ENCODE measurements at regions not wholly inside any gene's neighbourhood (a gene's known extent, or its start where the extent isn't known, plus 50 kb on each side); places are given as distances from the start of the nearest gene placed in this dataset.
"Not testable (repeated sequence)": the region's sequence is repeated elsewhere in the genome, so short reads cannot be mapped to it uniquely, and the experiment has no call there.

DNA sequence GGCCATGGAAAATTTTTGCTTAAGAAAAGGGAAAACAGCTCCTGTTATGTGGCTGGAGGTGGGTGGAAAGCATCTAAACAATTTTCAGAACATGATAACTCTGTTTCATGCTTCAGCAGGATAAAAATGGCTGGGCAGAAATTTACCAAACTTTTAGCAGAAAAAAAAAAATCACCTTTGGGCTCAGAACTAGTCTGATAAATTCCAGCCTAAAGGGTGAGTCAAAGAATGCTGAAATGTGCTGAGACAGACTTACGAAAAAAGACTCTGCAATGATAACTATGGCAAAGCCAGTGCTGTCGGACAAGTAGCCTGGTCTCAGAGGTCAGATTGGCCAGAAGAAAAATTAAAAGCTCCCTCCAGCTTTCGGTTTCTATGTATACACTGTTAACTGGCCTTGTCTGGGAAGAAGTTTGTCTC is 123.6 kb downstream of the LRATD1 start:
- DNase-seq, result no peak

DNA sequence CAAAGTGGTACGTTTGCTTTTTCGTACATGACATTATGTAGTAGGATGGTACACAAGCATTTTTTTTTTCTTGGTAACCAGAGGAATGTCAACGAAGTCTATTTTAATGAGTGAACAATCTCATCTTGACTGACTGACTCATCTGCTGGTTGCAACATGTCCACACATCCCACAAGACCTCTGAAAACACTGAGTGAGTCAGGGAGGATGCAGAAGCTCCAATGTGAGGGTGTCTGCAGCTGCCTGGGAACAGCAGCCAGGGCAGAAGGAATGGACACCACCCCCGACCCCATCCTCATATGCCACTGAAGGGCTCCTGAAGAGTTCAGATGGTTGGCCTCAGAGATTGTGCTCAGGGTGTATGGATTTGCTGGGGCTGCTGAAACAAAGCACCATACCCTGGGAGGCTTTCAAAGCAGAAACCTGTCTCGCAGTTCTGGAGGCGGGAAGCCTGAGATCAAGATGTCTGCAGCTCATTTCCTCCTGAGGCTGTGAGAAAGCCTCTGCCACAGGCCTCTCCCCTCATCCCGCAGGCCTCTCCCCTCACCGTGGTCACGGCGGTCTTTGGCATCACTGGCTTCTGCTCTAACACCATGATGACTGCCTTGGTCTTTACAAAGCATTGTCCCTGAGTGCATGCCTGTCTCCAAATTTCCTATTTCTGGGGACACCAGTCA is 124.6 kb downstream of the LRATD1 start:
- DNase-seq, result no peak

DNA sequence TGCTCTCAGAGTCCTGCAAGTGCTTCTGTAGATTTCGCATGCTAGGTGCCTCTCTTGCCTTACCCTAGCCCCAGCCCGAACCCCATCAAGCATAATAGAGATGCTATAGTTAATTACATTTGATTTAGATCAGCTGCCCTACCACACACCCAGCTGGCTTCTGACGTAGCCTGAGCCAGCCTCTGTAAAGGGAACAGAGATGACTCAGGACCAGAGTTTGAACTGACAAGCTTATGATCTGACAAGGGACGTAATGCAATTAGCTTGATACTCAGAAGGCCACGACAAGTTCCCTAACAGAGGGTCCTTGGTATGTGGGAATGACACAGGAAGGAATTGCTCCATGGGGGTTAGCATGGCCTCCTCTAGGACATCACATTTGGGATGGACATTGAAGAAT is 126.6 kb downstream of the LRATD1 start:
- DNase-seq, result no peak

DNA sequence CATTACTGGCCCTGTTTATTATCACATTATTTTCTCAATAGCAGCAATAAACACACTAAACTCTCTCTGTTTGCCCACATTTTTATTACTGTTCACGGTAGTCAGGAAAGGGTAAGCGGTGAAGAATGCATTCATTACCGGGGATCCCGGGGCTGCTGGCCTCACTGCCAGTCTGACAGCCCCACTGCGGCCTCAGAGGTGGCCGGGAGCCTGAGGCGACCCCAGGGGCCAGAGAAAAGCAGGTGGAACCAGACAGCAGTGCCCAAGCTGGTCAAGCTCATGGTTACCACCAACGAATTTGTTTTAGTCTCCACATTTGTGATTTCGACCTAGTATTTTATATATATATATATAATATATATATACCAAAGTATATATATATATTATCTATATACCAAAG is 127.7 kb downstream of the LRATD1 start:
- DNase-seq, result no peak

DNA sequence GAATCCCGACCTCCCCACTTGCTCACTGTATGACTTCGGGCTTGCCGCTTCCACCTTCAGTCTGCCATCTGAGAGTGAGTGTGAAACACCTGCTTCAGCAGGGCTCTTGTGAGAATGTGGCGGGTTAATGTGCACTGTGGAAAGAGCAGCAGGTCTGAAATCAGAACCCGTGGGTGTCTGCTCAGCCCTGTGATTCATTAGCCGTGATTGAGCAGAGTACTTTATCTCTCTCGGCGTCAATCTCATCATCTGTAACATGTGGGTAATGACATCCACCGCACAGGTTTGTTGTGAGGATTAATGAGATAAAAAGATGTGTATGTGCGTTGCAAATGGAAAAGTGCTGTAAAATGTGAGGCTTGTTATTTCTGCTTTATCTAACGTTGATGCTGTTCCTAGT is 128.6 kb downstream of the LRATD1 start:
- no peak for DNase-seq

DNA sequence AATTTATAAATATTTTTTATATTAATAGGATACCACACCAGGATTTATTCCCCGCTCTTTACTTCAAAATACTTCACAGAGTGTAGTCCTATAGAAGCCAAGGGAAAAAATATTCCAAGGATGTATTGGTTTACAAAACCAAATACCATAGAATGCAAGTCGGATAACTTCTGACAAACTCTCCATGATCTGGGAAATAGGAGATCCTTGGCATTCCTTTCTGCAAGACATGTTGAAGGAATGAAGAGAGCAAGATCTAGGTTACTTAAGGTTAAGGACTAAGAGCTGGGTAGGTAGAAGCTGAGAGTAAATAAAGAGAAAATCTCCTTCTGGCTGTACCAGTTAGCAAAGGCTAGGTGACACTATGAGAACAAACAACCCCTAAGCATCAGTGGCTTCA is 141.2 kb downstream of the LRATD1 start:
- DNase-seq, result no peak

DNA sequence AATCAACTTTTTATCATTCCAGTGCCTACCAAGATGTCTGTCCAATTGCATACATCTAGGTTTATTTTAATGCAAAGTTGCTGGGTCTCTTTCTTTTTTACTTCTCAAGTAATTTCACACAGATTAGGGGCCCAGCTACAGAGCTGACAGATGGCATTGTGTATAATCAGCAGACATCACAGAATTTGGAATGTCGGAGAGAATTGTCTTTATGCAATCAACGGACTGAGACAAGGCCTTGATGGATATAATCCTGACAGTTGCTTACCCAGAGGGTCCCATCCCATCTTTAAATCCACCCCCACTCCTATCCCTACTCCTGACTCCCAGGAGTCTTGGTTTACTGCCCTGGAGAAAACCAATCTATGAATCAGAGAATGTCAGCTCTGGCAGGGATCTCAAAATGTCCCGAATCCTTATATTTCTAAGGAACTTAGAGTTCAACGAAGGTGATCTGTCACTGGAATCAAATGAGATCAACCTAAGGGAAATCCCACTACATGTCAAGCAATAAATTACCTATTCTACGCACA is 142.0 kb downstream of the LRATD1 start:
- no peak for DNase-seq

- peak; percentile 19 for DNase-seq
These were observed 143.7 kb downstream of the LRATD1 start for GRCh38 chr2:14776216-14776615.

DNA sequence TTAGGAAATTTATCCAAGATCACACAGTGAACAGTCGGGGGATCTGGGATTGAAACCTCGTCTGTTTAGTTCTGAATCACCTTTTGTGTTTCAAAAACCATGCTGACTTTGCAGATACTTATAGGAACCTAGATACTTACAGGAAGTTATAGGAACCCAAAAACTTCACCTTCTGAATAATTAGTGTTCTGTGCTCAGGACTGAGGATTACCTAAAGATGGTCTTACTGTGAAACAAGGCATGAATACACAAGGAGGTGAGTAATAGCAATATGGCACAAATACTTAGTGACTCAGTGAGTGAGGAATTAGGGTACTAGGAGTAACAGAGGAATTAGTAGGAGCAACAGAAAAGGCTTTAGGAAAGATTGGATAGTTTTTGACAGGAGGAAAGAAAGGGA is 145.5 kb downstream of the LRATD1 start:
- DNase-seq, result no peak

DNA sequence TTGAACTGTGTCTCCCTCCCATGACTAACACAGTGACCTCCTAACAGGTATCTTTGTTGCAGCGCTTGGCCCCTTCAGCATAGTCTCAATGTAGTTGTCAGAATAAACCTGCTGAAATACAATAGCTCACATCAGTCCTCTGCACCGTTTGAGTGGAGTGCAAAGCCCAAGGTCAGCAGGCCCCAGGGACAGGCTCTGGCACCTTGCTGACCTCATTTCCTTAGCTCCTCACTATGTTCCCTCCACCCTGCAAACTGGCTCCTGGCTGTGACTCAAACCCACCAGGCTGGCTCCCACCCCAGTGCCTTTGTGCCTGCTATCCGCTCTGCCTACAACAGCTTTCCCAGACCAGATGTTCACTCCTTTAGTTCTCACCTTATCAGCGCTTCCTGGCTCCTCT is 146.7 kb downstream of the LRATD1 start:
- DNase-seq, result no peak

- DNase-seq, result peak; percentile 52
These were observed 148.6 kb downstream of the LRATD1 start for GRCh38 chr2:14781142-14781541.

DNA sequence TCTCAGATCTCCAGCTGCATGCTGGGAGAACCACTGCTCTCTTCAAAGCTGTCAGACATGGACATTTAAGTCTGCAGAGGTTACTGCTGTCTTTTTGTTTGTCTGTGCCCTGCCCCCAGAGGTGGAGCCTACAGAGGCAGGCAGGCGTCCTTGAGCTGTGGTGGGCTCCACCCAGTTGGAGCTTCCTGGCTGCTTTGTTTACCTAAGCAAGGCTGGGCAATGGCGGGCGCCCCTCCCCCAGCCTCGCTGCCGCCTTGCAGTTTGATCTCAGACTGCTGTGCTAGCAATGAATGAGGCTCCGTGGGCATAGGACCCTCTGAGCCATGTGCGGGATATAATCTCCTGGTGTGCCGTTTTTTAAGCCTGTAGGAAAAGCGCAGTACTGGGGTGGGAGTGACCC is 156.3 kb downstream of the LRATD1 start:
- not testable (repeated sequence) for DNase-seq

DNA sequence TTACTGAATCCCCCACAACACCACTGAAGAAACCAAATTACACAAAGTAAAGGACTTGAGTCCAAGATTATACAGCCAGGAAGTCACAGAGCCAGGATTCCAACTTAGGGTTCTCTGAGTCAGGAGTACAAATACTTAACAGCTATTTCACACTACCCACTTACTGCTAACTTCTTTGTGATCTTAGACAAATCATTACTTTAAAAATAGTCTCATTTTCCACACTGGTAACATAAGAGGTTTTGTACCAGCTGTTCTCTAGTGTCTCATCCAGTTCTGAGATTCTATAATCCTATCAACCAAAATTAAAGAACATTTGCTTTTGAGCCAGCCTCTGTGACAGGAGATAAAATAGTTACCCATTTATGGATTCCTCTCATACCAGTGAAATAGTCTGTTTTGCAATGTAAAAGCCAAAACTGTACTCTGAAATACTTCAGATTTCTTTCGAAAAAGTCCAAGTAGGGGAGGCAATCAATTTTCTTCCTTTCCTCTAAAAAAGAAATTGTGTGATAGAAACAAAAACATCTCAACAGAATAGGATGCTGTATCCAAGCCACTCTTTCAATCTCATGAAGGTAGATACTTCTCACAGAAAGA is 157.6 kb downstream of the LRATD1 start:
- no peak for DNase-seq

DNA sequence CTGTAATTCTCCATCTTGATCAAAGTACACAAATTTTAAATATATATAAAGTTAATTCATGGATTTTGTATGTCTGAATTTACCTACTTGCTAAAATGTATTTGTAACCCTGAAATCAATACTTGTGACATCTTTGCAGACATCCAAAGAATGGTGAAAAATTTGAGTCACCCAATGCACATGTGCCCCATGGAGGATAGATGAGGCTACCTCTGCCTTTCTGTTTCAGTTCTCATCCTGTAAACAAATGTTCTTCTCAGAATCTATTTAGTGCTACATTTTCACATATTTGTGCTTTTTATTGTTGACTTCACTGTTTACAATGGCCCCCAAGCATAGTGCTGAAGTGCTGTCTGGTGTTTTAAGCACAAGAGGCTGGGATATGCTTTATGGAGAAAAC is 171.5 kb downstream of the LRATD1 start:
- no peak for DNase-seq

- peak; percentile 5 for DNase-seq
These were observed 172.4 kb downstream of the LRATD1 start for GRCh38 chr2:14804902-14805301.

DNA sequence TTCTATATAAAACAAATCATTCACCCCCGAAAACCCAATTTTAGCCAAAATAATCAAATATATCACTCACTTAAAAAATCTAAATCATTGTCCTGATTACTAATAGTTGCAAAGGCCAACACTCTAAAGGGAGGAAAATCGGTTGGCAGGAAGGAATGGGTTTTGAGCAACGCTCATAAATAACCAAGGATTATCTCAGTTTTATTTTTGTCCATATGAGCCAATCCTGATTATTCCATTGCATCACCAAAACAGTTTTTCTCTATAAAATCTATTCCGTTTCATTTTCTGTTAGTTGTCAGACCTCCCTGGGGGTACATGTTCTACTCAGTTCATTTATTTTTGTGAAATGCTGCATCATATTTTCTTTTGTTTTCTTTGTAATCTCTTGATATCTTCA is 174.1 kb downstream of the LRATD1 start:
- no peak for DNase-seq

- DNase-seq, result no peak
These were observed 182.7 kb downstream of the LRATD1 start for GRCh38 chr2:14815201-14815600.

- peak; percentile 4 for DNase-seq
These were observed 183.8 kb downstream of the LRATD1 start for GRCh38 chr2:14816069-14817060.

DNA sequence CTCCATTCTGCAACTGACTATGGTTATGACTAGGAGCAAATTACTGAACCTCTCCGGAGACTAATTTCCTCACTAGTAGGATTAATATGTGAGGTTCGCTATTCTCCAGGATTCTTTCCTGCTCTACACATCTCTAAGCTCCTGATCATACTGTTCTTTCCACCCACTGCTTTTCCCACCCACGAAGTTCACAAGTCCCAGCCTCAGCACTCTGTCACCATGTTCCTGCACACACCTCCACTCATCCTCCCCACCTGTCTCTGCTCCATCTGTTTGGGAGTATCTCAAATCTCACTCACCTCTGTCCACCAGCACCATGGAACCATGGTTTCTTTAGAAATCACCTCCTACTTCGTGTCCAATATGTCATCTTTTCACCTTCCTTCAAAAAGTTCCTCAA is 185.3 kb downstream of the LRATD1 start:
- no peak for DNase-seq

- DNase-seq, result no peak
These were observed 194.0 kb downstream of the LRATD1 start for GRCh38 chr2:14826518-14826917.

- DNase-seq, result no peak
These were observed 194.9 kb downstream of the LRATD1 start for GRCh38 chr2:14827226-14828023.

DNA sequence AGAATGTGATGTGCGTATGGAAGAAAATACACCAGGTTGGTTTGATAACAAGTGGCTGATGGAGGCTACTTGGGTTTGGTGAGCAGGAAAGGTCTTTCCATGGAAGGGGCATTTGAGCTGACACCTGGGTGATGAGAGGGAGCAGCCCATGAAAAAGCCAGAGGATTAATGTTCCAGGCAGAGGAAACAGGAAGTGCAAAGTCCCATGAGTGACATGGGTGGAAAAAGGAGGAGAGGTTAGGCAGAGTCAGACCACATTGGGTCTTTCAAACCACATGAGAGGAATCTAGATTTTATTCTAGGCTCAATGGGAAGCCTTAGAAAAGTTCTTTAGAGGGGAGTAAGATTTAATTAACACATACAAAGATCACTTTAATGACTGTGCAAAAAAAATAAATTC is 195.7 kb downstream of the LRATD1 start:
- DNase-seq, result peak; percentile 1

DNA sequence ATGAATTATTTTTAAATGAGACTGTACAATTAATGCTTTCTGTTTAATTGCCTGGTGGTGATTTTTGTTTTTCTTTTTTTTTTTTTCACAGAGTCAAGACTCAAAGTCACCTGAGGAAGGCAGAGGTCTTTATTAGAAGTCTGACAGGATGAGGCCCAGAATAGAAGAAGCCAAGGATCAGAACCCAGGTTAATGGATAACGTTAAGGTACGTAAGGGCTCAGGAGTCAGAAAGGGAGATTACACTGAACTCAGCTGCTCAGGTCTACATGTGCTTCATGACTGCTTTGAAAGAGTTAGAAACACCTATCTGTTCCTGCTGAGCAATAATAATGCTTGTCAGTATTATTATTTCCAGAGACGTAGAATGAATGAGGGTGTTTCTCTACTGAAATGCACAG is 196.5 kb downstream of the LRATD1 start:
- no peak for DNase-seq
